Tibial nerve (tissue), 4 donors: ENCODE measurements at regions not wholly inside any gene's neighbourhood (a gene's known extent, or its start where the extent isn't known, plus 50 kb on each side); places are given as distances from the start of the nearest gene placed in this dataset.
"Not testable (repeated sequence)": the region's sequence is repeated elsewhere in the genome, so short reads cannot be mapped to it uniquely, and the experiment has no call there.

ENCODE experiments used
- EP300 ChIP-seq, 2 donors: sonication (generic); formaldehyde crosslinking; IDR thresholded peaks; one replicate each; pipeline ENCODE4 v1.6.1; 2017; ENCODE audit warnings: antibody characterized with exemption in 2 of 2, mild to moderate bottlenecking in 1 of 2
- POLR2A ChIP-seq, 2 donors: fragments of 450-650 bp; IDR thresholded peaks; one replicate each; pipeline ENCODE4 v1.6.1; 2017; ENCODE audit warnings: antibody characterized with exemption in 2 of 2, mild to moderate bottlenecking in 2 of 2, moderate library complexity in 2 of 2
- TF ChIP-seq, protein P1 (sequence below), 5 experiments: fragments of 200-600 bp in 3 of 5; fragments of 450-650 bp in 2 of 5; sonication (generic) in 3 of 5; IDR thresholded peaks; one replicate each; pipeline ENCODE4 v1.5.1; 2016 to 2019; ENCODE audit warnings: antibody characterized with exemption in 5 of 5, mild to moderate bottlenecking in 3 of 5, moderate library complexity in 2 of 5

DNA sequence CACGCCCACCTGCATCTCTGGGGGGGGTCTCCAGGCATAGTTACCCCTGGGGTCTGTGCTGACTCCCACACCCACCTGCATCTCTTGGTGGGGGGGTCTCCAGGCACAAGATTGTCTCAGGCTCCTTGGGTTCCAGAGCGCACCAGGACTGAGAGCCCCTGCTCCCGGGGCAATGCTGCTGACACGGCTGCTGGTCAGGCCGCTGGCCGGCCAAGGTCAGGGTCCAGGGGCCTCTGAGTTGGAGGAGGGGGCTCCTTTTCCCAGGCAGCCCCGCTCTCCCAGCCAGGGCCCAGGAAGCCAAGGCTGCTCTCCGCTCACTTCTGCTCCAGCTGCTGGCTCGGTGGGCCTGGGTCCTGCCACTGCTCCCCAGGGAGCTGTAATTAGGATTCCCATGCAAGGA lies 77.3 kb upstream of the SFSWAP start:
- not testable (repeated sequence) for TF ChIP-seq EP300, POLR2A (IDR thresholded peaks at IDR 0.05)
- TF ChIP-seq, protein P1, sequence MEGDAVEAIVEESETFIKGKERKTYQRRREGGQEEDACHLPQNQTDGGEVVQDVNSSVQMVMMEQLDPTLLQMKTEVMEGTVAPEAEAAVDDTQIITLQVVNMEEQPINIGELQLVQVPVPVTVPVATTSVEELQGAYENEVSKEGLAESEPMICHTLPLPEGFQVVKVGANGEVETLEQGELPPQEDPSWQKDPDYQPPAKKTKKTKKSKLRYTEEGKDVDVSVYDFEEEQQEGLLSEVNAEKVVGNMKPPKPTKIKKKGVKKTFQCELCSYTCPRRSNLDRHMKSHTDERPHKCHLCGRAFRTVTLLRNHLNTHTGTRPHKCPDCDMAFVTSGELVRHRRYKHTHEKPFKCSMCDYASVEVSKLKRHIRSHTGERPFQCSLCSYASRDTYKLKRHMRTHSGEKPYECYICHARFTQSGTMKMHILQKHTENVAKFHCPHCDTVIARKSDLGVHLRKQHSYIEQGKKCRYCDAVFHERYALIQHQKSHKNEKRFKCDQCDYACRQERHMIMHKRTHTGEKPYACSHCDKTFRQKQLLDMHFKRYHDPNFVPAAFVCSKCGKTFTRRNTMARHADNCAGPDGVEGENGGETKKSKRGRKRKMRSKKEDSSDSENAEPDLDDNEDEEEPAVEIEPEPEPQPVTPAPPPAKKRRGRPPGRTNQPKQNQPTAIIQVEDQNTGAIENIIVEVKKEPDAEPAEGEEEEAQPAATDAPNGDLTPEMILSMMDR (IDR thresholded peaks at IDR 0.05): not testable (repeated sequence)
